Caco-2 (cell line): ENCODE measurements at regions not wholly inside any gene's neighbourhood (a gene's known extent, or its start where the extent isn't known, plus 50 kb on each side); places are given as distances from the start of the nearest gene placed in this dataset. TPM values are rescaled to one million over a fixed set of nuclear protein-coding genes. Genes with fewer than 3 reads are reported as not detected.

ENCODE experiments used
- BruUV-seq: library from RNA; stranded (reverse); fragments of 400-500 nt; replicated peaks from 2 replicates; lab custom pipeline; 2021; lab: Mats Ljungman, UMichigan
- CTCF ChIA-PET: fragments of 300-600 bp; sonication (Branson Sonifier 250); formaldehyde crosslinking; loops from one replicate; lab custom pipeline; 2022; ENCODE audit warnings: antibody characterized with exemption; lab: Charles Lee
- POLR2A ChIA-PET: fragments of 300-600 bp; sonication (Branson Sonifier 250); formaldehyde crosslinking; loops from one replicate; lab custom pipeline; 2022; ENCODE audit warnings: antibody characterized with exemption; lab: Charles Lee
- DNase-seq, 2 experiments: peaks; one replicate each; pipeline versions ENCODE4 v3.0.0 to v3.0.0-alpha.2; 2020 to 2022
- H3K27me3 ChIP-seq: replicated peaks from 2 replicates; pipeline ENCODE4 v1.6.0; 2011; ENCODE audit warnings: low read length; ENCODE audit not compliant: control insufficient read depth, insufficient read depth
- H3K36me3 ChIP-seq: 2 replicates; pipeline ENCODE4 v1.5.1; 2011; ENCODE audit warnings: low read length; ENCODE audit not compliant: control insufficient read depth, insufficient read depth
- H3K4me1 ChIP-seq: fragments of 250-450 bp; sonication (Bioruptor Pico); 2 replicates; pipeline ENCODE4 v1.5.1; 2020; ENCODE audit warnings: mild to moderate bottlenecking
- H3K4me3 ChIP-seq: 2 replicates; pipeline ENCODE4 v1.5.1; 2011; ENCODE audit warnings: low read depth, mild to moderate bottlenecking, control low read depth, low read length
- H3K9me3 ChIP-seq: fragments of 250-450 bp; sonication (Bioruptor Pico); 2 replicates; pipeline ENCODE4 v1.5.1; 2020; ENCODE audit warnings: mild to moderate bottlenecking, moderate library complexity
- H3K27ac Mint-ChIP-seq: one replicate; pipeline ENCODE4 v1.8.0; 2022; ENCODE audit warnings: mixed read lengths; ENCODE audit not compliant: unreplicated experiment
- H3K27me3 Mint-ChIP-seq: one replicate; pipeline ENCODE4 v1.8.0; 2022; ENCODE audit warnings: mixed read lengths; ENCODE audit not compliant: insufficient read depth, unreplicated experiment
- H3K36me3 Mint-ChIP-seq: one replicate; pipeline ENCODE4 v1.8.0; 2022; ENCODE audit warnings: mild to moderate bottlenecking, mixed read lengths; ENCODE audit not compliant: insufficient read depth, unreplicated experiment
- H3K4me1 Mint-ChIP-seq: one replicate; pipeline ENCODE4 v1.8.0; 2022; ENCODE audit warnings: low read depth, mixed read lengths; ENCODE audit not compliant: unreplicated experiment
- H3K4me3 Mint-ChIP-seq: one replicate; pipeline ENCODE4 v1.8.0; 2022; ENCODE audit warnings: mild to moderate bottlenecking, moderate library complexity, mixed read lengths; ENCODE audit not compliant: unreplicated experiment
- H3K9me3 Mint-ChIP-seq: one replicate; pipeline ENCODE4 v1.8.0; 2022; ENCODE audit warnings: mixed read lengths; ENCODE audit not compliant: unreplicated experiment
- intact Hi-C: fragments of 100-400 bp; cut with micrococcal nuclease; formaldehyde crosslinking; loops from one replicate; pipeline ENCODE4 v1.10.0; 2022; ENCODE audit not compliant: unreplicated experiment
- microRNA-seq: library from miRNA; unstranded; fragments of <30 nt; microRNA quantifications from one replicate; pipeline ENCODE4 v1.2.0, GENCODE V29; 2022
- TF ChIP-seq, protein P1 (sequence below), 2 experiments: fragments of 200-600 bp in 1 of 2; IDR thresholded peaks; 1 replicate in 1 of 2; 2 replicates in 1 of 2; pipeline versions ENCODE4 v1.5.1 to v1.8.0; 2011 to 2022; ENCODE audit warnings: antibody characterized with exemption in 1 of 2, control low read depth in 1 of 2, inconsistent platforms in 1 of 2, low read depth in 1 of 2, low read length in 1 of 2, mild to moderate bottlenecking in 1 of 2, moderate library complexity in 1 of 2; ENCODE audit not compliant: insufficient read depth in 1 of 2, severe bottlenecking in 1 of 2, unreplicated experiment in 1 of 2

DNA sequence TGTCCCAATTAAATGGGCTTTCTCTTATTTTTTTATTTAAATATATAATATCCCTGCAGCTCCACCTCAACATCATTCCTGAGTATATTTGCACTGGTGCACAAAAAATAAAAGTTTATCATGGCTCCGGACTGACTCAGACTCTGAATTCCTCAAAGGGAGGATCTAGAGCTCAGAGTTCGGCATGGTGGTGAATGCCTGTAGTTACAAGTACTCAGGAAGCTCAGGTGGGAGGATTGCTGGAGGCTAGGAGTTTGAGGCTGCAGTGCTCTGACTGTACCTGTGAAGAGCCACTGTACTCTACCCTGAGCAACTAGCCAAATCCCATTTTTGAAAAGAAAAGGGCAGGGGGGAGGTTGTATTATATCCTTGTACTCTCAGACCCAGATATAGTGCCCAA is 52.8 kb upstream of the NRXN1 start:
- Histone ChIP-seq H3K27me3 (no peaks in the 10 kb centered on the region), H3K4me3 (no peak overlapping the region), H3K4me1 (no peaks in the 10 kb centered on the region; the same call in 1 of the 2 replicates), H3K36me3 (no peaks in the 10 kb centered on the region), H3K9me3 (no peaks in the 10 kb centered on the region)
- no peaks in the 10 kb centered on the region for H3K36me3 Mint-ChIP-seq
- intact Hi-C loops, result no loop called here
- TF ChIP-seq, protein P1, sequence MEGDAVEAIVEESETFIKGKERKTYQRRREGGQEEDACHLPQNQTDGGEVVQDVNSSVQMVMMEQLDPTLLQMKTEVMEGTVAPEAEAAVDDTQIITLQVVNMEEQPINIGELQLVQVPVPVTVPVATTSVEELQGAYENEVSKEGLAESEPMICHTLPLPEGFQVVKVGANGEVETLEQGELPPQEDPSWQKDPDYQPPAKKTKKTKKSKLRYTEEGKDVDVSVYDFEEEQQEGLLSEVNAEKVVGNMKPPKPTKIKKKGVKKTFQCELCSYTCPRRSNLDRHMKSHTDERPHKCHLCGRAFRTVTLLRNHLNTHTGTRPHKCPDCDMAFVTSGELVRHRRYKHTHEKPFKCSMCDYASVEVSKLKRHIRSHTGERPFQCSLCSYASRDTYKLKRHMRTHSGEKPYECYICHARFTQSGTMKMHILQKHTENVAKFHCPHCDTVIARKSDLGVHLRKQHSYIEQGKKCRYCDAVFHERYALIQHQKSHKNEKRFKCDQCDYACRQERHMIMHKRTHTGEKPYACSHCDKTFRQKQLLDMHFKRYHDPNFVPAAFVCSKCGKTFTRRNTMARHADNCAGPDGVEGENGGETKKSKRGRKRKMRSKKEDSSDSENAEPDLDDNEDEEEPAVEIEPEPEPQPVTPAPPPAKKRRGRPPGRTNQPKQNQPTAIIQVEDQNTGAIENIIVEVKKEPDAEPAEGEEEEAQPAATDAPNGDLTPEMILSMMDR (IDR thresholded peaks at IDR 0.05; ENCODE audit: insufficient read depth in 1 of 2, low read depth in 1 of 2, low read length in 1 of 2, severe bottlenecking in 1 of 2, unreplicated experiment in 1 of 2), result no peak
- ChIA-PET CTCF (no interaction called here), POLR2A (no interaction called here)
- H3K9me3 Mint-ChIP-seq, result no peaks in the 10 kb centered on the region
- H3K27me3 Mint-ChIP-seq, result no peaks in the 10 kb centered on the region
- no peak for DNase-seq
- H3K27ac Mint-ChIP-seq, result no peak overlapping the region
- no peak overlapping the region for H3K4me3 Mint-ChIP-seq
- no TSS peak for BruUV-seq
- no peaks in the 10 kb centered on the region for H3K4me1 Mint-ChIP-seq

Small RNA genes lying in the stretch of these regions (microRNA-seq; reads per million reads assigned to microRNA genes)
- gene MIR4431, result not detected
